Activated CD4-positive, alpha-beta T cell treated with anti-CD3 and anti-CD28 coated beads for 24 hours (primary cell): ENCODE measurements at regions not wholly inside any gene's neighbourhood (a gene's known extent, or its start where the extent isn't known, plus 50 kb on each side); places are given as distances from the start of the nearest gene placed in this dataset.

Source experiments
- DNase-seq, 2 donors: peaks; one replicate each; pipeline ENCODE4 v3.0.0-alpha.2; 2020; ENCODE audit warnings: low read depth in 2 of 2

- no peak for DNase-seq
Observed at GRCh38 chrX:15915959-15916703, 61.5 kb upstream of the AP1S2 start.

DNA sequence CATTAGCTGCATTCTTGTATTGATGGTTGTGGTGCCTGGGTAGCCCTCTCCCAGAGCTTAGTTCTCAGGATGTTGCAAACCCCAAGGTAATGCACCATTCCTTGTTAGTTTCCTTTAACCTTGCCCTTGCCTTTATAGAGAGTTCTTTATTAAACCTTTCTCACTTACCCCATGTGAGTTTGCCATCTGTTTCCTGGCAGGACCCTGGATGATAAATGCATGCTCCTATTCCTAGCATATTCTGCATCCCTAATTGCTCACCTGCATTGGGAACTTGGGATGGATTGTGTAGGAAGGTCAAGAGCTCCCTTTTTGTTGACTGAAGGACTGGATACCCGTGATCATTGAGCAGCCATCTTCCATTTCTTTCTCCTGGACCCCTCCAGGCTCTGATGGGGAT lies 59.9 kb upstream of the AP1S2 start:
- no peak for DNase-seq

DNA sequence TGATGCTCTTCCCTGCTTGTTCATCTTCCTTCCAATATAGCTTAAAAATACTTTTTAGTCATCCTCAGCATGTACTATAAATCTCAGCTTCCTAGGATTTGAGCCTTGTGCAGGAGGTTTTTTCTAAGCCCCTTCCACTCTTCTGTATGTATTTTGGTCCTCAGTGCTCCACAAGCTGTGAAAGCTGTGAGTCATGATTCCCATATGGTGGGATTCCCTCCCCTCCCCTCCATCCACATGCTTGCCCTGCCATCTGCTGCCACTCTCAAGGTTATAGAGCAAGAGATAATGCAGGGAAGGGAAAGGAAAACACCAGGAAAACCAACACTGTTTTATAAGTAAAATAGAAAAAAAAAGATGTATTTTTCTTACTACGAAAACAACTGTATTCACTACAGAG lies 58.5 kb upstream of the AP1S2 start:
- DNase-seq: no peak

- no peak for DNase-seq
Observed at GRCh38 chrX:15911734-15912550, 57.3 kb upstream of the AP1S2 start.

DNA sequence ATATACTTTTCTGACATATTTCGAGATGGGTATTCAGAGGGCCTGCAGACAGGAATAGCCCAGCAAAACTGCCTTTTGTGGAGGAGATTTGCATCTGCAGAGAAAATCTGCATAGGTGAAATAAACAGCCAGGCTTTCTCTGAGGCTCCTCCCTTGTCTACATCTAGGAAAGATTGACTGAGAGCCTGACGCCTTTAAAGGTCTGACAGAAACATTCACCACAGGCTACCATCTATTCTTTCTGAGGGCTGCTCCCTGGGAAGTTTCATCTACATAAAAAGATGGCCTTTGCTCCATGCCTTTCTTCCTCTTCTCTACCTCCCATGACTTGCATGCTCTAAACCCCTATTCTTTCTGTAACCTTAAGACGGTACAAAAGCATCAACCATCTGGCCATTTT lies 55.0 kb upstream of the AP1S2 start:
- DNase-seq: no peak

DNA sequence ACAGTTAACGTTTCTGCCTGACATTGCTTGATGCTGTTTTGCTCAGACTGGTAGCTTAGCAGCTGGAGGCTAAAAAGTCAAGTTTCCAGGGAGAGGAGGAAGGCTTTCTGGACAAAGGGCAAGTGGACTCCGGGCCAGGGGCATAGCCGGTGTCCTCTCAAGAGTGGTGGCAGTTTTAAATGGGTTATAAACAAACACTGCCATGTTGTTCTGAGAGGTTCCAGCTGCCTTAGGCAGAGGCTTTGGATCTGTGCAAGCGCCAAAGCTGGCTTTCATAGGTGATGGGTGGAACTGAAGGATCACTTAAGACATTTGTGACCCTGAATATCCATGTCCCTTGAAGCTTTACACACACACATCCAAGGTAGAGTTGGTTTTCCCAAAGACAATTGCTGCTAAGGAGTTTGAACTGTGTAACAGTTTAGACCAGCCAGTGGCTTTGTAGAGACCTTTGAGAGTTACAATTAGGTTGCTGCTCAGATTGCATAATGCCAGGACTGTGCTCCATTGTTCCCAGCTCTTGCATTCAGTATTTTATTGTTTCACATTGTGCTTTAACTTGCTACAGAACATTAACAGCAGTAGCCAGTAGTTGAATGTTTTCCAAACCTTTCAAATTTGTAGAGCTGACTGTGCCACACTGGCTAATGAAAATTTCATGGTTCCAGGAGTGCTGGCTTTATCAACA lies 54.1 kb upstream of the AP1S2 start:
- no peak for DNase-seq

GRCh38 chrX:15906041-15906943 lies 51.7 kb upstream of the AP1S2 start:
- no peak for DNase-seq
